ENCODE measurements at regions not wholly inside any gene's neighbourhood (a gene's known extent, or its start where the extent isn't known, plus 50 kb on each side); places are given as distances from the start of the nearest gene placed in this dataset.

GRCh38 chr7:31413766-31414165, 73.2 kb upstream of the NEUROD6 start:
- Histone ChIP-seq H3K36me3 (no peaks in the 10 kb centered on the region), H3K4me1 (no peaks in the 10 kb centered on the region), H3K9me3 (no peaks in the 10 kb centered on the region), H3K4me3 (no peak overlapping the region), H3K27me3 (no peaks in the 10 kb centered on the region), H3K27ac (no peak overlapping the region)
- TF ChIP-seq EP300 (IDR thresholded peaks at IDR 0.05; ENCODE audit: low read depth) (no peak), CTCF (IDR thresholded peaks at IDR 0.05) (no peak), POLR2AphosphoS5 (IDR thresholded peaks at IDR 0.05) (no peak), POLR2A (IDR thresholded peaks at IDR 0.05) (no peak)
- intact Hi-C loops (cut with DNase I; ENCODE audit: low total_unique reads) (no loop called here), in situ Hi-C loops (cut with MboI; ENCODE audit: low pct_ligation_motif_present in 1 of 4, low pct_unique_long_range_greater_than_20kb in 1 of 4, low sequenced_read_pairs in 3 of 4) (no loop called here)
- DNase-seq = no peak
- 71 to 73% methylated on average over 1 of the region's 1 CpG for WGBS, 2 donors (ENCODE audit: low coverage in 1 of 2)

DNA sequence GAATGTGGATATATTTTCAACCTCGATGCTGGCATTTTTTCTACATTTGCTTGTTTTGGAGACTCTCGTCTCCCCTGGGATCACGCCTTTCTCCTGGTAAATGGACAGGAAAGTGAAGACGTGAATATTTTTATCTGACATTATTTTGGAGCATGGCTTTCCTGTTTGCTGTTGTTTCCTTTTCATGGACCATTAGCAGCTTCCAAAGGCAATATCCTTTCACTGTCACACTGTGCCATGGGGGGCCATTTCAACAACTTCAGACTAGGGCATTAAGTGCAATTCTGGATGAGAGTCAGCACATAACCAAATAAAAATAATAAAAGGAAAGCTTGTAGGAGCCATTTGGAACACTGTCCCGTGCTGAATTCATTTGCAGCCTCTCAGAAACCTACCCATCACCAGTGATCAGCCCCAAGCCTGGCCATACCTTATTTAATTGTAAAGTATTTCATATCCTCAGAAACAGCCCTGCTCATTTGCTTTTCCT, 75.9 kb upstream of the NEUROD6 start:
- H3K9me3 ChIP-seq = no peaks in the 10 kb centered on the region
- no peak for DNase-seq
- H3K4me3 ChIP-seq = no peak overlapping the region
- intact Hi-C loops (cut with DNase I; ENCODE audit: low total_unique reads) = no loop called here
- no peaks in the 10 kb centered on the region for H3K27me3 ChIP-seq
- in situ Hi-C loops (cut with MboI; ENCODE audit: low pct_ligation_motif_present in 1 of 4, low pct_unique_long_range_greater_than_20kb in 1 of 4, low sequenced_read_pairs in 3 of 4) = no loop called here
- no peak overlapping the region for H3K27ac ChIP-seq
- no peaks in the 10 kb centered on the region for H3K4me1 ChIP-seq
- no peaks in the 10 kb centered on the region for H3K36me3 ChIP-seq
- WGBS, 2 donors (ENCODE audit: low coverage in 1 of 2) = 73 to 92% methylated on average over 5 of the region's 5 CpGs
- TF ChIP-seq CTCF (IDR thresholded peaks at IDR 0.05) = no peak
- no peak for TF ChIP-seq POLR2A (IDR thresholded peaks at IDR 0.05)
- no peak for TF ChIP-seq POLR2AphosphoS5 (IDR thresholded peaks at IDR 0.05)
- TF ChIP-seq EP300 (IDR thresholded peaks at IDR 0.05; ENCODE audit: low read depth) = no peak

- in situ Hi-C loops (cut with MboI; ENCODE audit: low pct_ligation_motif_present in 1 of 4, low pct_unique_long_range_greater_than_20kb in 1 of 4, low sequenced_read_pairs in 3 of 4) = no loop called here
Observed at GRCh38 chr7:31418928-31419327, 78.4 kb upstream of the NEUROD6 start.

DNA sequence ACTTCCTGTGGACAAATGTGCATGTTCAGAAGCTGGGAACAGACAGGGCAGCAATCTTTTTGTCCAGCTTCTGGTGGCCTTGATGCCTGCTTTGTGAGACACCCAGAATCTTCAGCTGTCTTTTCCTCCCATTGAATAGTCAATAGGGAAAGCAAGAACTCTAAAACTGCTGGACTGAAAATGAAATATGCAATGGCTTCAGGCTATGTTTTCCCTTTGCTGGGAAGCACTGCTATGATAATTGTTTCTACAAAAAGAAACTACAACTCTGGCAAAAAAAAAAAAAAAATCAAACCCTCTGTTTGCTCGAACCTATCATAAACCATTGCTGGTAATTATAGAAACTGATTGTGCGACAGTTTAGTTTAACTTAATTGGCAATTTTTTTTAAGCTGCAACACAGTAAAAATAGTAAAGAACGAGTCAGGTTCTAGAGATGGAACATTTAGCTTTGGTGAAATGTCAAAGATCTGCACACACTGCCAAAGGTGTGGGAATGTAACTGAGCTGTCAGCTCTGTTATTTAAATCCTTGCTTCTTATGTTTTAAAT, 79.1 kb upstream of the NEUROD6 start:
- intact Hi-C loops (cut with DNase I; ENCODE audit: low total_unique reads) (no loop called here), in situ Hi-C loops (cut with MboI; ENCODE audit: low pct_ligation_motif_present in 1 of 4, low pct_unique_long_range_greater_than_20kb in 1 of 4, low sequenced_read_pairs in 3 of 4) (no loop called here)
- no peak for TF ChIP-seq CTCF (IDR thresholded peaks at IDR 0.05)
- no peak for TF ChIP-seq EP300 (IDR thresholded peaks at IDR 0.05; ENCODE audit: low read depth)
- no peak for TF ChIP-seq POLR2A (IDR thresholded peaks at IDR 0.05)
- TF ChIP-seq POLR2AphosphoS5 (IDR thresholded peaks at IDR 0.05) = no peak
- Histone ChIP-seq H3K27ac (no peak overlapping the region), H3K4me3 (no peak overlapping the region), H3K27me3 (no peaks in the 10 kb centered on the region), H3K36me3 (no peaks in the 10 kb centered on the region), H3K9me3 (no peaks in the 10 kb centered on the region), H3K4me1 (no peaks in the 10 kb centered on the region)
- DNase-seq = no peak
- 39 to 40% methylated on average over 3 of the region's 3 CpGs for WGBS, 2 donors (ENCODE audit: low coverage in 1 of 2)

More at GRCh38 chr7:31418928-31419327, 78.4 kb upstream of the NEUROD6 start:
- intact Hi-C loops (cut with DNase I; ENCODE audit: low total_unique reads) = no loop called here
- Histone ChIP-seq H3K27me3 (no peaks in the 10 kb centered on the region), H3K4me3 (no peak overlapping the region), H3K27ac (no peak overlapping the region), H3K4me1 (no peaks in the 10 kb centered on the region), H3K9me3 (no peaks in the 10 kb centered on the region), H3K36me3 (no peaks in the 10 kb centered on the region)
- no peak for TF ChIP-seq POLR2A (IDR thresholded peaks at IDR 0.05)
- no peak for TF ChIP-seq POLR2AphosphoS5 (IDR thresholded peaks at IDR 0.05)
- no peak for TF ChIP-seq EP300 (IDR thresholded peaks at IDR 0.05; ENCODE audit: low read depth)
- no peak for TF ChIP-seq CTCF (IDR thresholded peaks at IDR 0.05)
- 85 to 87% methylated on average over 2 of the region's 2 CpGs for WGBS, 2 donors (ENCODE audit: low coverage in 1 of 2)
- no peak for DNase-seq

Data from transverse colon (tissue), 4 donors.